ENCODE measurements at regions not wholly inside any gene's neighbourhood (a gene's known extent, or its start where the extent isn't known, plus 50 kb on each side); places are given as distances from the start of the nearest gene placed in this dataset.

GRCh38 chr4:89373394-89373793, 65.8 kb upstream of the GPRIN3 start:
- TF ChIP-seq POLR2AphosphoS5 (IDR thresholded peaks at IDR 0.05; ENCODE audit: low read depth, low read length) (no peak), POLR2A (IDR thresholded peaks at IDR 0.05; ENCODE audit: low read depth, low read length) (no peak)

Data from GM12892 (cell line).